ENCODE measurements at regions not wholly inside any gene's neighbourhood (a gene's known extent, or its start where the extent isn't known, plus 50 kb on each side); places are given as distances from the start of the nearest gene placed in this dataset.

DNA sequence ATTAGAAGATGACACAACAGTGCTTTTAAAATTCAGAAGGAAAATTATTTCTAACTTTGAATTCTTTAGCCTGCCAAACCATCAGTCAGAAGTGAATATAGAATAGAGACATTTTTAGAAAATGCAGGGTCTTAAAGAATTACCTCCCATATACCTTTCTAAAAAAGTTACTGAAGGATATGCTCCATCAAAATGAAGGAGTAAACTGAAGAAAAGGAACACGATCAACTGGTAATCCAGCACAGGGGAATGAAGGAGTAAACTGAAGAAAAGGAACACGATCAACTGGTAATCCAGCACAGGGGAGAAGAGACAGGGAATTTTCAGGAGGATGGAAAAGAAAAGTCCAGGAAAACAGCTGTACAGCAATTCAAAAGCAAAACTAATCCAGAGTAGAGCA lies 75.4 kb upstream of the LDLRAD3 start:
- WGBS, result 96% methylated on average over 2 of the region's 2 CpGs
- H3K4me1 ChIP-seq (ENCODE audit: control insufficient read depth, insufficient read depth, low read depth, low read length), result no peaks in the 10 kb centered on the region

DNA sequence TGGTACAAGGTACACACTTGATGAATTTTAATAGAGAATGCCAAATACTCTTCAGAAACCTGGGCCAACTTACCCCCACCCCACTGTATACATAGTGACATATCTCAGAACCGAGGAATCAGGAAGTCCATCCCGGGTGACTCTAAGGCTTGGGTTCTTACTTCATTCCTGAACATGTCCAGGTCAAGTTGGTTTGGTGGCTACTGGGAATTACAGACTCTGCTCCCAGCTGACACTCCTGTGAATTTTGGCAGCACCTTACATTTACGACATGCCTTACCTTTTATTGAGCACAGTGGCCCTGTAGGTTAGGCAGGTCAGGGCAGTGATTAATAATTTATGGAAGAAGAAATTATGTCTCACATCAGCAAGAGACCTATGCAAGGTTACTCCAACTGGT lies 70.1 kb upstream of the LDLRAD3 start:
- Histone ChIP-seq H3K4me3 (ENCODE audit: insufficient read depth in 1 of 2, low read depth in 1 of 2, low read length in 2 of 2) (no peak overlapping the region), H2BK5ac (ENCODE audit: low read depth, low read length, poor library complexity, severe bottlenecking) (no peak overlapping the region), H3K4me2 (ENCODE audit: low read length, poor library complexity, severe bottlenecking) (no peak overlapping the region), H2AFZ (ENCODE audit: low read depth, low read length) (no peak overlapping the region), H2BK15ac (ENCODE audit: low read depth, poor library complexity, severe bottlenecking) (no peak overlapping the region), H3K4me1 (ENCODE audit: control insufficient read depth, insufficient read depth, low read depth, low read length) (no peaks in the 10 kb centered on the region), H3K4ac (ENCODE audit: low read depth in 1 of 2, low read length in 2 of 2) (no peak overlapping the region), H2BK120ac (ENCODE audit: low read depth, low read length) (no peak overlapping the region), H3K18ac (ENCODE audit: low read depth in 1 of 2, low read length in 2 of 2) (no peak overlapping the region), H4K8ac (ENCODE audit: low read length) (no peak overlapping the region), H3K9me3 (ENCODE audit: control insufficient read depth, low read length) (peaks cover 7% of the 10 kb centered on the region), H3K27ac (ENCODE audit: low read length, poor library complexity, severe bottlenecking) (no peak overlapping the region), H3K27me3 (ENCODE audit: control insufficient read depth in 1 of 2, insufficient read depth in 1 of 2, low read length in 2 of 2) (peaks cover 0 to 7% of the 10 kb centered on the region in 2 experiments), H3K79me1 (replicated peaks; ENCODE audit: low read length, poor library complexity, severe bottlenecking) (no peaks in the 10 kb centered on the region), H2BK12ac (ENCODE audit: low read length in 2 of 2) (no peak overlapping the region), H3K14ac (ENCODE audit: low read length in 2 of 2) (no peak overlapping the region), H3K23ac (ENCODE audit: low read length in 2 of 2) (no peak overlapping the region), H3K9ac (ENCODE audit: low read length) (no peak overlapping the region), H4K91ac (ENCODE audit: low read length) (no peak overlapping the region), H3K36me3 (ENCODE audit: control insufficient read depth in 1 of 2, insufficient read depth in 2 of 2, low read depth in 1 of 2, low read length in 2 of 2) (no peaks in the 10 kb centered on the region), H2AK5ac (ENCODE audit: low read length, severe bottlenecking) (no peak overlapping the region)
- DNase-seq, result no peak
- WGBS, result 89% methylated on average over 3 of the region's 3 CpGs

More for the DNA sequence above, 75.4 kb upstream of the LDLRAD3 start:
- H2BK12ac ChIP-seq (ENCODE audit: low read length in 2 of 2), result no peak overlapping the region
- no peak overlapping the region for H3K4me2 ChIP-seq (ENCODE audit: low read length, poor library complexity, severe bottlenecking)
- H3K79me1 ChIP-seq (replicated peaks; ENCODE audit: low read length, poor library complexity, severe bottlenecking), result no peaks in the 10 kb centered on the region
- no peak overlapping the region for H4K8ac ChIP-seq (ENCODE audit: low read length)
- H3K14ac ChIP-seq (ENCODE audit: low read length in 2 of 2), result no peak overlapping the region
- H2AK5ac ChIP-seq (ENCODE audit: low read length, severe bottlenecking), result no peak overlapping the region
- no peak overlapping the region for H3K4ac ChIP-seq (ENCODE audit: low read depth in 1 of 2, low read length in 2 of 2)
- H3K27ac ChIP-seq (ENCODE audit: low read length, poor library complexity, severe bottlenecking), result no peak overlapping the region
- H2BK120ac ChIP-seq (ENCODE audit: low read depth, low read length), result no peak overlapping the region
- H3K18ac ChIP-seq (ENCODE audit: low read depth in 1 of 2, low read length in 2 of 2), result no peak overlapping the region
- H2AFZ ChIP-seq (ENCODE audit: low read depth, low read length), result no peak overlapping the region
- no peak for DNase-seq
- no peak overlapping the region for H3K4me3 ChIP-seq (ENCODE audit: insufficient read depth in 1 of 2, low read depth in 1 of 2, low read length in 2 of 2)
- H3K36me3 ChIP-seq (ENCODE audit: control insufficient read depth in 1 of 2, insufficient read depth in 2 of 2, low read depth in 1 of 2, low read length in 2 of 2), result no peaks in the 10 kb centered on the region
- H2BK15ac ChIP-seq (ENCODE audit: low read depth, poor library complexity, severe bottlenecking), result no peak overlapping the region
- no peak overlapping the region for H3K23ac ChIP-seq (ENCODE audit: low read length in 2 of 2)
- peaks cover 15% of the 10 kb centered on the region for H3K9me3 ChIP-seq (ENCODE audit: control insufficient read depth, low read length)
- H3K9ac ChIP-seq (ENCODE audit: low read length), result no peak overlapping the region
- H3K27me3 ChIP-seq (ENCODE audit: control insufficient read depth in 1 of 2, insufficient read depth in 1 of 2, low read length in 2 of 2), result no peaks in the 10 kb centered on the region
- H2BK5ac ChIP-seq (ENCODE audit: low read depth, low read length, poor library complexity, severe bottlenecking), result no peak overlapping the region
- no peak overlapping the region for H4K91ac ChIP-seq (ENCODE audit: low read length)

DNA sequence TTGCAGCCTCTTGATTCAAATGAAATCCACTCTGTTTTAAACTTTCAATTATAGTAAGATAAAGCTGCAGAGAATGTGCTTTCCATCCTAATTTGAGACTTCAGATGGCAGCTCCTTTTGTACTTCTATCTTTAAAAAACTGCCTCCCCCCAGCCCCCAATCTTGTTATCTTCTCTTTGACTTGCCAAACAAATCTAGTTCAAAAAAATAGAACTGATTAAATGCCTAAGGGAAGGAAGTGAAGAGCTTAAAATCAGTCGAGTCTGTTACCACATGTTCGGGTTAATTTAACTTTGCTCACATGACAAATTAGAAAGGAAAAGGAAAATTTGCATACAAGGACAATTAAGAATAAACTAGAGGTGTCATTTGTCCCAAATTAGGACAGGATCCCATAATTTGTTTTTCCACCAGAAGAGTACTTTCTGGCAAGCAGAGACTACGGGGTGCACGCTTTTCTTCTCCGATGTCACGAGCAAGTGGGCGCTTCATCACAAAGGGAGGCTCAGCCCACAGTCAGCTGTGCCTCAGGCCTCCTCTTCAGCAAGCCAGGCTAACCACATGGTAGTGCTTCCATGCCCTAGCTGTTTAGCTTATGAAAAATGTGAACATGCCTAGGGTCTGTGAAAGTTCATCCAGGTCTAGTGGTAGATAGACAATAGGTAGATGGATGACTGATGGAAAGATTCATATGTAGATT lies 69.0 kb upstream of the LDLRAD3 start:
- Histone ChIP-seq H2BK5ac (ENCODE audit: low read depth, low read length, poor library complexity, severe bottlenecking) (no peak overlapping the region), H3K4me3 (ENCODE audit: insufficient read depth in 1 of 2, low read depth in 1 of 2, low read length in 2 of 2) (no peak overlapping the region), H2AK5ac (ENCODE audit: low read length, severe bottlenecking) (no peak overlapping the region), H3K27ac (ENCODE audit: low read length, poor library complexity, severe bottlenecking) (no peak overlapping the region), H4K91ac (ENCODE audit: low read length) (no peak overlapping the region), H3K9ac (ENCODE audit: low read length) (no peak overlapping the region), H3K4ac (ENCODE audit: low read depth in 1 of 2, low read length in 2 of 2) (no peak overlapping the region), H4K8ac (ENCODE audit: low read length) (no peak overlapping the region), H3K79me1 (replicated peaks; ENCODE audit: low read length, poor library complexity, severe bottlenecking) (no peaks in the 10 kb centered on the region), H3K4me2 (ENCODE audit: low read length, poor library complexity, severe bottlenecking) (no peak overlapping the region), H3K23ac (ENCODE audit: low read length in 2 of 2) (no peak overlapping the region), H2AFZ (ENCODE audit: low read depth, low read length) (no peak overlapping the region), H3K14ac (ENCODE audit: low read length in 2 of 2) (no peak overlapping the region), H3K27me3 (ENCODE audit: control insufficient read depth in 1 of 2, insufficient read depth in 1 of 2, low read length in 2 of 2) (peaks cover 0 to 7% of the 10 kb centered on the region in 2 experiments), H3K36me3 (ENCODE audit: control insufficient read depth in 1 of 2, insufficient read depth in 2 of 2, low read depth in 1 of 2, low read length in 2 of 2) (no peaks in the 10 kb centered on the region), H3K4me1 (ENCODE audit: control insufficient read depth, insufficient read depth, low read depth, low read length) (no peaks in the 10 kb centered on the region), H3K18ac (ENCODE audit: low read depth in 1 of 2, low read length in 2 of 2) (no peak overlapping the region), H2BK120ac (ENCODE audit: low read depth, low read length) (no peak overlapping the region), H3K9me3 (ENCODE audit: control insufficient read depth, low read length) (no peaks in the 10 kb centered on the region), H2BK12ac (ENCODE audit: low read length in 2 of 2) (no peak overlapping the region), H2BK15ac (ENCODE audit: low read depth, poor library complexity, severe bottlenecking) (no peak overlapping the region)
- 94% methylated on average over 7 of the region's 7 CpGs for WGBS
- no peak for DNase-seq

DNA sequence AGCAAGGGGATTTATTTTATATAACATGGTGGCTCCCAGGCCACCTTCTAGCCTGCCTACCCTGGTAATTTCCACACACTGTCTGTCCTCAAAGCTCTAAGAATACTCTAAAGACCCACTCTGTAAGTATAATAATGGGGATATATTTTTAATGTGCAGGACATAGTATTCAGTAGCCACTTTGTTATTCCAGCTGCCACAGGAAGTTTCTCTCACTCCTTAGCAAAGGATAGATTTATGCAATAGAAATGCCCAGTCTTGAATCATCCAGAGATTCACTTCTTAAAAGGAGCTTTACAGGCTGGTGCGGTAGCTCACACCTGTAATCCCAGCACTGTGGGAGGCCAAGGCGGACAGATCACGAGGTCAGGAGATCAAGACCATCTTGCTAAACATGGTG lies 68.4 kb upstream of the LDLRAD3 start:
- Histone ChIP-seq H4K8ac (ENCODE audit: low read length) (no peak overlapping the region), H2AK5ac (ENCODE audit: low read length, severe bottlenecking) (no peak overlapping the region), H2AFZ (ENCODE audit: low read depth, low read length) (no peak overlapping the region), H2BK15ac (ENCODE audit: low read depth, poor library complexity, severe bottlenecking) (no peak overlapping the region), H3K27ac (ENCODE audit: low read length, poor library complexity, severe bottlenecking) (no peak overlapping the region), H3K27me3 (ENCODE audit: control insufficient read depth in 1 of 2, insufficient read depth in 1 of 2, low read length in 2 of 2) (peaks cover 0 to 7% of the 10 kb centered on the region in 2 experiments), H3K79me1 (replicated peaks; ENCODE audit: low read length, poor library complexity, severe bottlenecking) (no peaks in the 10 kb centered on the region), H3K4ac (ENCODE audit: low read depth in 1 of 2, low read length in 2 of 2) (no peak overlapping the region), H3K36me3 (ENCODE audit: control insufficient read depth in 1 of 2, insufficient read depth in 2 of 2, low read depth in 1 of 2, low read length in 2 of 2) (no peaks in the 10 kb centered on the region), H3K9me3 (ENCODE audit: control insufficient read depth, low read length) (no peaks in the 10 kb centered on the region), H2BK12ac (ENCODE audit: low read length in 2 of 2) (no peak overlapping the region), H3K18ac (ENCODE audit: low read depth in 1 of 2, low read length in 2 of 2) (no peak overlapping the region), H4K91ac (ENCODE audit: low read length) (no peak overlapping the region), H3K4me3 (ENCODE audit: insufficient read depth in 1 of 2, low read depth in 1 of 2, low read length in 2 of 2) (no peak overlapping the region), H2BK120ac (ENCODE audit: low read depth, low read length) (no peak overlapping the region), H3K23ac (ENCODE audit: low read length in 2 of 2) (no peak overlapping the region), H3K4me1 (ENCODE audit: control insufficient read depth, insufficient read depth, low read depth, low read length) (no peaks in the 10 kb centered on the region), H2BK5ac (ENCODE audit: low read depth, low read length, poor library complexity, severe bottlenecking) (no peak overlapping the region), H3K14ac (ENCODE audit: low read length in 2 of 2) (no peak overlapping the region), H3K9ac (ENCODE audit: low read length) (no peak overlapping the region), H3K4me2 (ENCODE audit: low read length, poor library complexity, severe bottlenecking) (no peak overlapping the region)
- DNase-seq, result no peak
- 94% methylated on average over 3 of the region's 3 CpGs for whole genome bisulfite sequencing
